Loucy (cell line): ENCODE measurements at regions not wholly inside any gene's neighbourhood (a gene's known extent, or its start where the extent isn't known, plus 50 kb on each side); places are given as distances from the start of the nearest gene placed in this dataset.

ENCODE experiments used
- H2AFZ ChIP-seq: fragments of 200-600 bp; sonication (generic); 2 replicates; pipeline ENCODE4 v1.6.0; 2016; ENCODE audit warnings: antibody characterized with exemption, mild to moderate bottlenecking, low read length, moderate library complexity
- H3F3A ChIP-seq: fragments of 200-600 bp; 2 replicates; pipeline ENCODE4 v1.6.0; 2016; ENCODE audit warnings: antibody characterized with exemption, low read depth, mild to moderate bottlenecking
- H3K27me3 ChIP-seq: fragments of 200-600 bp; sonication (generic); 2 replicates; pipeline ENCODE4 v1.6.1; 2014; ENCODE audit warnings: low read length, mild to moderate bottlenecking; ENCODE audit not compliant: insufficient read depth, poor library complexity, severe bottlenecking
- H3K36me3 ChIP-seq: fragments of 200-600 bp; sonication (generic); 2 replicates; pipeline ENCODE4 v1.6.1; 2016; ENCODE audit warnings: low read length; ENCODE audit not compliant: insufficient read depth
- H3K4me1 ChIP-seq: fragments of 200-600 bp; sonication (generic); 2 replicates; pipeline ENCODE4 v1.5.1; 2014; ENCODE audit warnings: low read length, mild to moderate bottlenecking; ENCODE audit not compliant: insufficient read depth, poor library complexity, severe bottlenecking
- H3K4me2 ChIP-seq: fragments of 200-600 bp; sonication (generic); 2 replicates; pipeline ENCODE4 v1.6.0; 2014; ENCODE audit warnings: antibody characterized with exemption, low read length, low read depth, mild to moderate bottlenecking; ENCODE audit not compliant: poor library complexity, severe bottlenecking
- H3K4me3 ChIP-seq: fragments of 200-600 bp; sonication (generic); 2 replicates; pipeline ENCODE4 v1.5.1; 2014; ENCODE audit warnings: low read length, mild to moderate bottlenecking, mixed read lengths; ENCODE audit not compliant: poor library complexity, severe bottlenecking
- H3K79me2 ChIP-seq: fragments of 200-600 bp; sonication (generic); 2 replicates; pipeline ENCODE4 v1.6.1; 2014; ENCODE audit warnings: low read length; ENCODE audit not compliant: insufficient read depth
- H3K9ac ChIP-seq: fragments of 200-600 bp; sonication (generic); 2 replicates; pipeline ENCODE4 v1.6.0; 2014; ENCODE audit warnings: mild to moderate bottlenecking, low read depth, low read length, moderate library complexity; ENCODE audit not compliant: poor library complexity, severe bottlenecking
- H3K9me2 ChIP-seq: fragments of 200-600 bp; sonication (generic); replicated peaks from 2 replicates; pipeline ENCODE4 v1.6.1; 2016; ENCODE audit warnings: low read depth, low read length, mixed read lengths
- H3K9me3 ChIP-seq: fragments of 200-600 bp; sonication (generic); 2 replicates; pipeline ENCODE4 v1.6.1; 2014; ENCODE audit warnings: mild to moderate bottlenecking, antibody characterized with exemption, low read length, low read depth; ENCODE audit not compliant: insufficient read depth
- H4K20me1 ChIP-seq: fragments of 200-600 bp; sonication (generic); 2 replicates; pipeline ENCODE4 v1.6.0; 2014; ENCODE audit warnings: antibody characterized with exemption, low read length, mild to moderate bottlenecking; ENCODE audit not compliant: insufficient read depth, poor library complexity, severe bottlenecking
- CTCF ChIP-seq: fragments of 200-600 bp; sonication (generic); conservative IDR thresholded peaks from 2 replicates; pipeline ENCODE4 v1.5.1; 2014; ENCODE audit warnings: mild to moderate bottlenecking, antibody characterized with exemption, low read length
- EZH2phosphoT487 ChIP-seq: fragments of 200-600 bp; IDR thresholded peaks from 2 replicates; pipeline ENCODE4 v1.6.1; 2018; ENCODE audit warnings: antibody characterized with exemption, mild to moderate bottlenecking, moderate library complexity, borderline replicate concordance

- peaks cover 48% of the 10 kb centered on the region for H3K4me1 ChIP-seq
- H3K9me2 ChIP-seq, result no peaks in the 10 kb centered on the region
- no peak overlapping the region for H2AFZ ChIP-seq
- H4K20me1 ChIP-seq, result no peaks in the 10 kb centered on the region
- peak overlapping the region; percentile 30 for H3K4me3 ChIP-seq
- peak overlapping the region; percentile 51 for H3K4me2 ChIP-seq
- no peaks in the 10 kb centered on the region for H3K9me3 ChIP-seq
- no peaks in the 10 kb centered on the region for H3K36me3 ChIP-seq
- H3K9ac ChIP-seq, result peak overlapping the region; percentile 49
- no peak for TF ChIP-seq EZH2phosphoT487
- TF ChIP-seq CTCF, result no peak
- no peaks in the 10 kb centered on the region for H3K79me2 ChIP-seq
- H3F3A ChIP-seq, result peaks cover 6% of the 10 kb centered on the region; the same call in 1 of the 2 replicates
- no peaks in the 10 kb centered on the region for H3K27me3 ChIP-seq
Observed at GRCh38 chr12:89231686-89232085, 120.6 kb downstream of the DUSP6 start.

GRCh38 chr12:89230376-89231315 lies 121.7 kb downstream of the DUSP6 start:
- H3K4me2 ChIP-seq, result peak overlapping the region; percentile 51
- no peaks in the 10 kb centered on the region for H4K20me1 ChIP-seq
- no peaks in the 10 kb centered on the region for H3K27me3 ChIP-seq
- peak overlapping the region; percentile 33 for H3K9ac ChIP-seq
- no peaks in the 10 kb centered on the region for H3K9me2 ChIP-seq
- H3K36me3 ChIP-seq, result no peaks in the 10 kb centered on the region
- peak overlapping the region; percentile 25 for H3K4me3 ChIP-seq
- no peaks in the 10 kb centered on the region for H3K79me2 ChIP-seq
- peaks cover 6% of the 10 kb centered on the region; the same call in 1 of the 2 replicates for H3F3A ChIP-seq
- TF ChIP-seq CTCF, result no peak
- TF ChIP-seq EZH2phosphoT487, result no peak
- H2AFZ ChIP-seq, result no peak overlapping the region
- peaks cover 42% of the 10 kb centered on the region for H3K4me1 ChIP-seq
- no peaks in the 10 kb centered on the region for H3K9me3 ChIP-seq

- no peak overlapping the region for H2AFZ ChIP-seq
- H3K4me2 ChIP-seq, result no peak overlapping the region
- TF ChIP-seq CTCF, result no peak
Observed at GRCh38 chr12:89228491-89228890, 123.8 kb downstream of the DUSP6 start.

More at GRCh38 chr12:89228491-89228890, 123.8 kb downstream of the DUSP6 start:
- Histone ChIP-seq H4K20me1 (no peaks in the 10 kb centered on the region), H3K27me3 (no peaks in the 10 kb centered on the region), H3K4me3 (no peak overlapping the region), H3F3A (peaks cover 6% of the 10 kb centered on the region; the same call in 1 of the 2 replicates), H3K9me3 (no peaks in the 10 kb centered on the region), H3K9me2 (no peaks in the 10 kb centered on the region), H3K79me2 (no peaks in the 10 kb centered on the region), H3K9ac (no peak overlapping the region), H3K36me3 (no peaks in the 10 kb centered on the region), H3K4me1 (peaks cover 41% of the 10 kb centered on the region)
